Nephron progenitor cell (in vitro differentiated cells): ENCODE measurements at regions not wholly inside any gene's neighbourhood (a gene's known extent, or its start where the extent isn't known, plus 50 kb on each side); places are given as distances from the start of the nearest gene placed in this dataset.

Experiments
- DNase-seq: peaks from one replicate; pipeline ENCODE4 v3.0.0; 2021
- H3K27ac Mint-ChIP-seq: 2 replicates; pipeline ENCODE4 v1.8.0; 2021; ENCODE audit warnings: mild to moderate bottlenecking, moderate library complexity, mixed read lengths
- H3K27me3 Mint-ChIP-seq: 2 replicates; pipeline ENCODE4 v1.8.0; 2021; ENCODE audit warnings: mild to moderate bottlenecking, low read depth, mixed read lengths; ENCODE audit not compliant: poor library complexity
- H3K36me3 Mint-ChIP-seq: 2 replicates; pipeline ENCODE4 v1.8.0; 2021; ENCODE audit warnings: low read depth, mixed read lengths
- H3K4me1 Mint-ChIP-seq: 2 replicates; pipeline ENCODE4 v1.8.0; 2021; ENCODE audit warnings: mixed read lengths
- H3K4me3 Mint-ChIP-seq: 2 replicates; pipeline ENCODE4 v1.8.0; 2021; ENCODE audit warnings: mild to moderate bottlenecking, moderate library complexity, mixed read lengths
- H3K9me3 Mint-ChIP-seq: 2 replicates; pipeline ENCODE4 v1.8.0; 2021; ENCODE audit warnings: mild to moderate bottlenecking, moderate library complexity, mixed read lengths
- CTCF ChIP-seq: fragments of 200-600 bp; sonication (generic); IDR thresholded peaks from 2 replicates; pipeline ENCODE4 v1.5.0; 2021; ENCODE audit warnings: antibody characterized with exemption

- H3K27ac Mint-ChIP-seq, result no peak overlapping the region
- TF ChIP-seq CTCF, result no peak
- peaks cover 4% of the 10 kb centered on the region for H3K27me3 Mint-ChIP-seq
- peaks cover 45% of the 10 kb centered on the region for H3K4me1 Mint-ChIP-seq
- H3K9me3 Mint-ChIP-seq, result no peaks in the 10 kb centered on the region
- DNase-seq, result no peak
- H3K36me3 Mint-ChIP-seq, result no peaks in the 10 kb centered on the region
- no peak overlapping the region for H3K4me3 Mint-ChIP-seq
These were observed 76.3 kb downstream of the PHLDA1 start for GRCh38 chr12:75955251-75955650.

- no peaks in the 10 kb centered on the region for H3K9me3 Mint-ChIP-seq
- H3K36me3 Mint-ChIP-seq, result no peaks in the 10 kb centered on the region
- no peak for TF ChIP-seq CTCF
- no peak for DNase-seq
- H3K4me3 Mint-ChIP-seq, result no peak overlapping the region
- no peak overlapping the region for H3K27ac Mint-ChIP-seq
- peaks cover 4% of the 10 kb centered on the region for H3K27me3 Mint-ChIP-seq
- peaks cover 40% of the 10 kb centered on the region for H3K4me1 Mint-ChIP-seq
These were observed 76.8 kb downstream of the PHLDA1 start for GRCh38 chr12:75954749-75955148.

- Mint-ChIP-seq H3K4me3 (no peak overlapping the region), H3K36me3 (no peaks in the 10 kb centered on the region), H3K9me3 (no peaks in the 10 kb centered on the region), H3K27ac (no peak overlapping the region), H3K27me3 (peaks cover 4% of the 10 kb centered on the region), H3K4me1 (peaks cover 35% of the 10 kb centered on the region)
- no peak for TF ChIP-seq CTCF
- no peak for DNase-seq
These were observed 77.5 kb downstream of the PHLDA1 start for GRCh38 chr12:75954041-75954440.

GRCh38 chr12:75953312-75953906 is 78.2 kb downstream of the PHLDA1 start:
- H3K27ac Mint-ChIP-seq, result no peak overlapping the region
- no peak for TF ChIP-seq CTCF
- H3K4me1 Mint-ChIP-seq, result peaks cover 29% of the 10 kb centered on the region
- no peak overlapping the region for H3K4me3 Mint-ChIP-seq
- no peak for DNase-seq
- H3K9me3 Mint-ChIP-seq, result no peaks in the 10 kb centered on the region
- no peaks in the 10 kb centered on the region for H3K36me3 Mint-ChIP-seq
- H3K27me3 Mint-ChIP-seq, result peaks cover 4% of the 10 kb centered on the region

GRCh38 chr12:75951399-75952278 is 79.9 kb downstream of the PHLDA1 start:
- no peak for DNase-seq
- Mint-ChIP-seq H3K4me1 (peaks cover 29% of the 10 kb centered on the region), H3K27ac (no peak overlapping the region), H3K27me3 (peaks cover 4% of the 10 kb centered on the region), H3K4me3 (no peak overlapping the region), H3K9me3 (no peaks in the 10 kb centered on the region), H3K36me3 (no peaks in the 10 kb centered on the region)
- TF ChIP-seq CTCF, result no peak
